HCT116 (cell line): ENCODE measurements at regions not wholly inside any gene's neighbourhood (a gene's known extent, or its start where the extent isn't known, plus 50 kb on each side); places are given as distances from the start of the nearest gene placed in this dataset.
"Not testable (repeated sequence)": the region's sequence is repeated elsewhere in the genome, so short reads cannot be mapped to it uniquely, and the experiment has no call there.

Experiments
- ATAC-seq: fragments of 200-7000 bp; cut with Tn5 transposase; 2 replicates; pipeline ENCODE4 v1.9.1; 2020; ENCODE audit warnings: mild to moderate bottlenecking, moderate library complexity
- BruUV-seq: library from RNA; stranded (reverse); fragments of 400-500 nt; replicated peaks from 2 replicates; lab custom pipeline; 2021; lab: Mats Ljungman, UMichigan
- CTCF ChIA-PET: fragments of 300-600 bp; sonication (Branson Sonifier 250); formaldehyde crosslinking; loops from one replicate; lab custom pipeline; 2021; ENCODE audit warnings: antibody characterized with exemption; lab: Charles Lee
- POLR2A ChIA-PET: fragments of 300-600, 350-600 bp; sonication (Branson Sonifier 250); formaldehyde crosslinking; loops from one replicate; lab custom pipeline; 2021; ENCODE audit warnings: antibody characterized with exemption; lab: Charles Lee
- RAD21 ChIA-PET, 2 experiments: fragments of 300-600 bp; sonication (Branson Sonifier 250); formaldehyde crosslinking; loops; one replicate each; lab custom pipeline; 2023; ENCODE audit warnings: low total read pairs in 2 of 2; ENCODE audit not compliant: uncharacterized antibody in 2 of 2, unreplicated experiment in 2 of 2, low non-redundant PET in 1 of 2; lab: Charles Lee
- DNase-seq: peaks from one replicate; pipeline ENCODE4 v3.0.0-alpha.2; 2010; ENCODE audit warnings: low read depth, low spot score
- H2AFZ ChIP-seq: fragments of 200-600 bp; shearing (Covaris generic), sonication (generic); 2 replicates; pipeline ENCODE4 v1.6.1; 2017; ENCODE audit warnings: low read depth, mixed run types, mixed read lengths, antibody characterized with exemption, low read length; ENCODE audit not compliant: poor library complexity, severe bottlenecking
- H3K27ac ChIP-seq: 2 replicates; pipeline ENCODE4 v1.5.1; 2012; ENCODE audit warnings: low read depth, low read length
- H3K27me3 ChIP-seq: fragments of 200-600 bp; sonication (generic); 2 replicates; pipeline ENCODE4 v1.6.1; 2016; ENCODE audit warnings: mixed run types, low read length, mixed read lengths; ENCODE audit not compliant: insufficient read depth
- H3K36me3 ChIP-seq, 2 experiments: fragments of 200-500 bp in 1 of 2; fragments of 200-600 bp in 1 of 2; sonication (Bioruptor generic) in 1 of 2; sonication (generic) in 1 of 2; 2 replicates each; pipeline versions ENCODE4 v1.5.1 to v1.6.1; 2014 to 2016; ENCODE audit warnings: low read length in 2 of 2, inconsistent platforms in 1 of 2, mixed read lengths in 1 of 2, mixed run types in 1 of 2; ENCODE audit not compliant: insufficient read depth in 2 of 2, control insufficient read depth in 1 of 2
- H3K4me1 ChIP-seq, 2 experiments: fragments of 200-600 bp in 1 of 2; sonication (generic) in 1 of 2; 2 replicates each; pipeline versions ENCODE4 v1.5.1 to v1.6.1; 2012 to 2017; ENCODE audit warnings: low read length in 2 of 2, inconsistent platforms in 1 of 2, mild to moderate bottlenecking in 1 of 2, mixed read lengths in 1 of 2, mixed run types in 1 of 2, moderate library complexity in 1 of 2; ENCODE audit not compliant: insufficient read depth in 2 of 2, control insufficient read depth in 1 of 2
- H3K4me2 ChIP-seq: fragments of 200-600 bp; sonication (generic); 2 replicates; pipeline ENCODE4 v1.6.1; 2017; ENCODE audit warnings: mixed run types, low read length, mixed read lengths
- H3K4me3 ChIP-seq, 2 experiments: fragments of 200-600 bp in 1 of 2; sonication (generic) in 1 of 2; replicated peaks in 1 of 2; 2 replicates each; pipeline ENCODE4 v1.5.1; 2011 to 2016; ENCODE audit warnings: low read length in 2 of 2, control low read depth in 1 of 2, low read depth in 1 of 2, mild to moderate bottlenecking in 1 of 2, mixed read lengths in 1 of 2, mixed run types in 1 of 2
- H3K79me2 ChIP-seq: fragments of 200-600 bp; sonication (generic); 2 replicates; pipeline ENCODE4 v1.6.1; 2017; ENCODE audit warnings: mild to moderate bottlenecking, mixed run types, low read length, moderate library complexity, mixed read lengths; ENCODE audit not compliant: insufficient read depth
- H3K9ac ChIP-seq: fragments of 200-600 bp; sonication (generic); 2 replicates; pipeline ENCODE4 v1.6.1; 2016; ENCODE audit warnings: low read length, mixed read lengths
- H3K9me2 ChIP-seq: fragments of 200-600 bp; sonication (generic), shearing (Covaris generic); 2 replicates; pipeline ENCODE4 v1.6.1; 2017; ENCODE audit warnings: mixed run types, mild to moderate bottlenecking, moderate library complexity; ENCODE audit not compliant: insufficient read depth
- H3K9me3 ChIP-seq, 2 experiments: fragments of 200-500 bp in 1 of 2; fragments of 200-600 bp in 1 of 2; sonication (Bioruptor generic) in 1 of 2; sonication (generic) in 1 of 2; 2 replicates each; pipeline ENCODE4 v1.6.1; 2014 to 2017; ENCODE audit warnings: low read length in 2 of 2, mixed read lengths in 2 of 2, inconsistent platforms in 1 of 2, low read depth in 1 of 2, mild to moderate bottlenecking in 1 of 2, mixed run types in 1 of 2, moderate library complexity in 1 of 2; ENCODE audit not compliant: control insufficient read depth in 1 of 2, insufficient read depth in 1 of 2
- H4K20me1 ChIP-seq: fragments of 200-600 bp; sonication (generic), shearing (Covaris generic); 2 replicates; pipeline ENCODE4 v1.6.1; 2017; ENCODE audit warnings: mixed run types, mild to moderate bottlenecking, moderate library complexity; ENCODE audit not compliant: insufficient read depth
- CTCF ChIP-seq, 3 experiments: fragments of 200-600 bp in 1 of 3; sonication (generic) in 1 of 3; IDR thresholded peaks in 2 of 3; conservative IDR thresholded peaks in 1 of 3; 2 replicates each; pipeline ENCODE4 v1.5.1; 2012 to 2017; ENCODE audit warnings: low read depth in 2 of 3, low read length in 2 of 3, antibody characterized with exemption in 1 of 3, borderline replicate concordance in 1 of 3, control low read depth in 1 of 3, mild to moderate bottlenecking in 1 of 3, mixed read lengths in 1 of 3, mixed run types in 1 of 3, moderate library complexity in 1 of 3; ENCODE audit not compliant: insufficient read depth in 1 of 3
- ELF1 ChIP-seq: IDR thresholded peaks from 2 replicates; pipeline ENCODE4 v1.6.1; 2012; ENCODE audit warnings: low read depth, borderline replicate concordance
- EZH2 ChIP-seq: fragments of 200-600 bp; sonication (generic); IDR thresholded peaks from 2 replicates; pipeline ENCODE4 v1.6.1; 2017; ENCODE audit warnings: antibody characterized with exemption, mixed run types
- JUND ChIP-seq: IDR thresholded peaks from 2 replicates; pipeline ENCODE4 v1.6.1; 2012
- POLR2A ChIP-seq: IDR thresholded peaks from 2 replicates; pipeline ENCODE4 v1.7.0; 2011; ENCODE audit warnings: borderline replicate concordance; ENCODE audit not compliant: insufficient read depth, insufficient read length; ENCODE audit errors: extremely low read depth
- POLR2AphosphoS5 ChIP-seq: IDR thresholded peaks from 2 replicates; pipeline ENCODE4 v1.6.1; 2011; ENCODE audit warnings: mild to moderate bottlenecking, low read depth, low read length, moderate library complexity
- RAD21 ChIP-seq: IDR thresholded peaks from 2 replicates; pipeline ENCODE4 v1.6.1; 2012; ENCODE audit warnings: low read depth, mild to moderate bottlenecking
- REST ChIP-seq: IDR thresholded peaks from 2 replicates; pipeline ENCODE4 v1.6.1; 2012; ENCODE audit warnings: low read depth
- SIN3A ChIP-seq: IDR thresholded peaks from 2 replicates; pipeline ENCODE4 v1.6.1; 2012; ENCODE audit warnings: low read depth
- SRF ChIP-seq: IDR thresholded peaks from 2 replicates; pipeline ENCODE4 v1.6.1; 2012; ENCODE audit warnings: low read depth
- TCF7L2 ChIP-seq: IDR thresholded peaks from 2 replicates; pipeline ENCODE4 v1.7.0; 2011; ENCODE audit warnings: borderline replicate concordance, inconsistent platforms; ENCODE audit not compliant: insufficient read depth, insufficient read length; ENCODE audit errors: extremely low read depth
- ZNF274 ChIP-seq: fragments of 200-500 bp; sonication (Bioruptor generic); IDR thresholded peaks from 2 replicates; pipeline ENCODE4 v1.6.1; 2014; ENCODE audit warnings: mild to moderate bottlenecking, low read depth, low read length, inconsistent platforms
- intact Hi-C: fragments of 100-400 bp; cut with micrococcal nuclease; formaldehyde crosslinking; loops from 2 replicates; pipeline ENCODE4 v1.10.0; 2022

- H4K20me1 ChIP-seq: no peaks in the 10 kb centered on the region
- ChIA-PET CTCF (no interaction called here), RAD21 (no interaction called here), POLR2A (no interaction called here)
- no peak overlapping the region for H3K27ac ChIP-seq
- no peak overlapping the region for H3K4me3 ChIP-seq
- no peaks in the 10 kb centered on the region for H3K9me3 ChIP-seq
- H3K27me3 ChIP-seq: no peaks in the 10 kb centered on the region
- DNase-seq: no peak
- no peak overlapping the region for H3K9ac ChIP-seq
- H3K4me1 ChIP-seq: no peaks in the 10 kb centered on the region
- no peaks in the 10 kb centered on the region for H3K9me2 ChIP-seq
- ATAC-seq: no peak
- intact Hi-C loops: no loop called here
- TF ChIP-seq POLR2A (no peak), TCF7L2 (no peak), ELF1 (no peak), REST (no peak), SIN3A (no peak), RAD21 (no peak), SRF (no peak), EZH2 (no peak), JUND (no peak), POLR2AphosphoS5 (no peak), CTCF (IDR thresholded peaks at IDR 0.05 in 2 of 3, conservative IDR thresholded peaks at IDR 0.05 in 1 of 3; ENCODE audit: borderline replicate concordance in 1 of 3, insufficient read depth in 1 of 3, low read depth in 2 of 3, low read length in 2 of 3) (no peak), ZNF274 (no peak)
- H3K4me2 ChIP-seq: no peak overlapping the region
- H3K79me2 ChIP-seq: no peaks in the 10 kb centered on the region
- no peaks in the 10 kb centered on the region for H3K36me3 ChIP-seq
- no peak overlapping the region for H2AFZ ChIP-seq
- no TSS peak for BruUV-seq
These were observed 637.0 kb downstream of the COL12A1 start for GRCh38 chr6:74568861-74569260.

GRCh38 chr6:74567923-74568290, 637.9 kb downstream of the COL12A1 start:
- intact Hi-C loops, H4K20me1 ChIP-seq, RAD21 ChIA-PET, H3K27me3 ChIP-seq, BruUV-seq, H3K36me3 ChIP-seq, H3K9me3 ChIP-seq, ATAC-seq, DNase-seq, H3K79me2 ChIP-seq, H3K4me3 ChIP-seq, H3K4me1 ChIP-seq, H3K4me2 ChIP-seq, H3K9me2 ChIP-seq, H2AFZ ChIP-seq, H3K27ac ChIP-seq, CTCF ChIA-PET, H3K9ac ChIP-seq, POLR2A ChIA-PET: not testable (repeated sequence)
